ENCODE measurements at regions not wholly inside any gene's neighbourhood (a gene's known extent, or its start where the extent isn't known, plus 50 kb on each side); places are given as distances from the start of the nearest gene placed in this dataset.
A peak's percentile ranks its signal among the peaks of the same experiment; 100 is the strongest.

DNA sequence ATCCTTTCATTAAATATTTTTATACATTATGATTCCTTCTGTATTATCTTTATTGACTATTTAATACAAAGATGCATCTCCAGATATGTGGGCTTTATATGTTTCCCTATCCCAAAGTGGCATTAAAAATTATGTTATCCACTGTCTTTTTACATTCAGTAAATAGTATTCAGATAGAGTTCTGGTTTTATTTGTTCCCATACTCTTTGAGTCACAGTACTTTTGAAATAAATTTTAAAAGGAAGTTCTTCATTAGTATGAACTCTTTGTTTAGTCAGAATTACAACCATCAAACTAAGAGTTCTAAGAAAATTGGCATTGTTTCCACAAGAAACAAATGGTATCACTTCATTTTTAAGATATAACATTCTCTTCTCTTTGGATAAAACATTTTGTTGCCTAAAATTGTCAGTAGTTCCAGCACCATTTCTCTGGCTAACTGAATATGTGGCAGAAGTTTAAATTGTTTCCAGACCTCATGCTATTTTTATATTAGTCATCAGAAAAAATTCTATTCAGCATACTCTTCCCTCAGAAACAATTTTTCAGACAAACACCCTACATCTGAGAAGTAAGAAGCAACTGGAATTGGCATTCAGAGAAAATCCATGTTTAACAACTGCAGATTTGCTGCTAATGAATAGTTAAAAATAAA, 88.5 kb upstream of the COL5A2 start:
- no peak for DNase-seq (ENCODE audit: low spot score in 2 of 2)
- intact Hi-C loops (cut with DNase I): no loop called here
- Histone ChIP-seq H3K27ac (peak overlapping the region; percentile 36 to 72), H3K4me3 (no peak overlapping the region), H3K4me1 (peaks cover 0 to 2% of the 10 kb centered on the region in 2 donors), H3K27me3 (no peaks in the 10 kb centered on the region), H3K9me3 (no peaks in the 10 kb centered on the region), H3K36me3 (no peaks in the 10 kb centered on the region)
- TF ChIP-seq, protein P1, sequence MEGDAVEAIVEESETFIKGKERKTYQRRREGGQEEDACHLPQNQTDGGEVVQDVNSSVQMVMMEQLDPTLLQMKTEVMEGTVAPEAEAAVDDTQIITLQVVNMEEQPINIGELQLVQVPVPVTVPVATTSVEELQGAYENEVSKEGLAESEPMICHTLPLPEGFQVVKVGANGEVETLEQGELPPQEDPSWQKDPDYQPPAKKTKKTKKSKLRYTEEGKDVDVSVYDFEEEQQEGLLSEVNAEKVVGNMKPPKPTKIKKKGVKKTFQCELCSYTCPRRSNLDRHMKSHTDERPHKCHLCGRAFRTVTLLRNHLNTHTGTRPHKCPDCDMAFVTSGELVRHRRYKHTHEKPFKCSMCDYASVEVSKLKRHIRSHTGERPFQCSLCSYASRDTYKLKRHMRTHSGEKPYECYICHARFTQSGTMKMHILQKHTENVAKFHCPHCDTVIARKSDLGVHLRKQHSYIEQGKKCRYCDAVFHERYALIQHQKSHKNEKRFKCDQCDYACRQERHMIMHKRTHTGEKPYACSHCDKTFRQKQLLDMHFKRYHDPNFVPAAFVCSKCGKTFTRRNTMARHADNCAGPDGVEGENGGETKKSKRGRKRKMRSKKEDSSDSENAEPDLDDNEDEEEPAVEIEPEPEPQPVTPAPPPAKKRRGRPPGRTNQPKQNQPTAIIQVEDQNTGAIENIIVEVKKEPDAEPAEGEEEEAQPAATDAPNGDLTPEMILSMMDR (IDR thresholded peaks at IDR 0.05): no peak

DNA sequence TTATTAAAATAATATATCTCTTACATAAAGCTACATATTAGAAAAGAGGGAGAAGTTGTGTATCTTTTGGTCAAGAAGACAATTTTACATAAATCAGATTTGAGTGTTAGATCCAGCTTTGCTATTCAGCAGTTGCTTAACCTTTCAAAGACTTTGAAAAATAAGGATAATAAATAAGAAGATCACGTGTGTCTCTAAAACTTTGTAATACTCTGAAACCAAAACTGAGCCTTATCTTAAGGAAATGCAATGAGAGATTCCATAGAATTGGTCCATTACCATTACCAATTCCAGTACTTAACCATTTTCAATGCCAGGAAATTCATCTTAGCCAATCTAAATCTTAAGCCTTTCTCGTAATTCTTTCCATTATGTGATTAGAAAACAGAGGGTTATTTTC, 89.2 kb upstream of the COL5A2 start:
- TF ChIP-seq, protein P1 (IDR thresholded peaks at IDR 0.05): no peak
- peaks cover 0 to 2% of the 10 kb centered on the region in 2 donors for H3K4me1 ChIP-seq

DNA sequence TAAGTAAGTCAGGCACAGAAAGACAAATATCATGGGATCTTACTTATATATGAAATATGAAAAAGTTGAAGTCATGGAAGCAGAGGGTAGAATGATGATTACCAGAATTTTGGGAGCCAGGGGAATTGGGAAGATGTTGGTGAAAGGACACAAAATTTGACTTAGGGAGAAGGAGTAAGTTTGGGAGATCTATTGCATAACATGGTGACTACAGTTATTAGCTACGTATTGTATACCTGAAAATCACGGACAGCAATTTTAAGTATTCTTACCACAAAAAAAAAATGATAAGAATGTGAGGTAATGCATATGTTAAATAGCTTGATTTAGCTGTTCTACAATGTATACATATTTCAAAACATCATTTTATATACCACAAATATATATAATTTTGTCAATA, 94.2 kb upstream of the COL5A2 start:
- H3K27ac ChIP-seq: no peak overlapping the region
- H3K4me3 ChIP-seq: no peak overlapping the region
- intact Hi-C loops (cut with DNase I): no loop called here
- DNase-seq (ENCODE audit: low spot score in 2 of 2): no peak
- H3K4me1 ChIP-seq: no peaks in the 10 kb centered on the region
- H3K27me3 ChIP-seq: no peaks in the 10 kb centered on the region
- TF ChIP-seq, protein P1 (IDR thresholded peaks at IDR 0.05): no peak
- no peaks in the 10 kb centered on the region for H3K9me3 ChIP-seq
- H3K36me3 ChIP-seq: no peaks in the 10 kb centered on the region

More for the DNA sequence above, 89.2 kb upstream of the COL5A2 start:
- DNase-seq (ENCODE audit: low spot score in 2 of 2): no peak
- no peak overlapping the region for H3K4me3 ChIP-seq
- H3K27ac ChIP-seq: no peak overlapping the region
- H3K9me3 ChIP-seq: no peaks in the 10 kb centered on the region
- no peaks in the 10 kb centered on the region for H3K27me3 ChIP-seq
- intact Hi-C loops (cut with DNase I): no loop called here
- H3K36me3 ChIP-seq: no peaks in the 10 kb centered on the region

DNA sequence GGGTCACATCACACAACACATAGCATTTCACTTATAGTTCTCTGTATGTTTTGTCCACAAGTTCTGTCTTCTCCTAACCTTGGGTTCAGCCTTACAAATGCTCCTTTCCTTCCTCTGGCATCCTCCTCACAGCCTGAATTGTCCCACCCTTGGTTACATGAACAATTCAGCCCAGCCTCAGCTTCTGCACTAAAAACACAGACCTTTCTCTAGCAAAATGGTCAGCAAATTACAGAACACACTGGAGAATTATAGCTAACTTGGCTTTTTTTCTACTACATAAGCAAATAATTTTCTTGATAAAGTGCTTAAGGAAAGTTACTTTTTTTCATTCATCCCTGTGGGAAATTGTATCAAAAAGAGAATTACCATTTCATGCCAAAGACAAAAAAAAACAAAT, 94.8 kb upstream of the COL5A2 start:
- intact Hi-C loops (cut with DNase I): no loop called here
- Histone ChIP-seq H3K36me3 (no peaks in the 10 kb centered on the region), H3K27me3 (no peaks in the 10 kb centered on the region), H3K4me3 (no peak overlapping the region), H3K4me1 (no peaks in the 10 kb centered on the region), H3K27ac (no peak overlapping the region), H3K9me3 (no peaks in the 10 kb centered on the region)
- no peak for DNase-seq (ENCODE audit: low spot score in 2 of 2)
- TF ChIP-seq, protein P1 (IDR thresholded peaks at IDR 0.05): no peak

DNA sequence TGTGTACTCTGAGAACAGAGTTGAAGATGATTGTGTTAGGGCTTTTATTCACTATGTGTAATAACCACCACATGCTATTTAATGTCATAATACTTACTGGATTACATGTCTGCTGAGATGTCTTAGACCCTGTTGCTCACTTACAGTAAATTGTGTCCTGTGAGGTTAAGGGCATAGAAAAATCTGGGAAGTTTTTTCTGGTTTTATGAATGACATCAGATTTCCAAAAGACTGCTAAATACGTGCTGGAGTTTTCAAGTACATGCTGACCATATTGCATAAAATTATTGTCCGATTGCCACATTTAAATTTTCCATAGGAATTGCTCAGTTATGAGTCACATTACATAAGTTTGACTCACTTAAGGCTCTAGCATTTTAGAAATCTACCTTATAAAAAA, 96.7 kb upstream of the COL5A2 start:
- no peaks in the 10 kb centered on the region for H3K27me3 ChIP-seq
- no peaks in the 10 kb centered on the region for H3K9me3 ChIP-seq
- H3K27ac ChIP-seq: no peak overlapping the region
- no peaks in the 10 kb centered on the region for H3K36me3 ChIP-seq
- H3K4me1 ChIP-seq: no peaks in the 10 kb centered on the region
- no peak for DNase-seq (ENCODE audit: low spot score in 2 of 2)
- intact Hi-C loops (cut with DNase I): no loop called here
- TF ChIP-seq, protein P1 (IDR thresholded peaks at IDR 0.05): no peak
- no peak overlapping the region for H3K4me3 ChIP-seq

DNA sequence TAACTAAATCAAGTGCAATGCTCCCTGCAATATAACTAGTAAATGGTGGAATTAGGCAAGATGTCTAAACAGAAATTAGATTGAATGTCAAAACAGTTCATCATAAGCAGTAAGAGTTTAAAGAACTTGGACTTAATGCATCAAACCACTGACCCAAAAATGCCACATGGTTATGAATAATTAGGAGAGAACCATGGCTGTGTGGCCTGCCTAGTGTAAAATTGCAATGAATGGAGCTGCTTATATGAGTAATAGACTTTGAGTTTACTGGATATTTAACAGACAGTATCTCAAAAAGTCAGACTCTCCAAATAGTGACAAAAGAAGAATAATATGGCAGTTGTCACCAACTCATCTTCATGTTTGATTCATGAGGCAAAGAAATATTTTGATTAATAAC, 101.6 kb upstream of the COL5A2 start:
- H3K4me3 ChIP-seq: no peak overlapping the region
- intact Hi-C loops (cut with DNase I): no loop called here

More for the DNA sequence above, 101.6 kb upstream of the COL5A2 start:
- Histone ChIP-seq H3K9me3 (no peaks in the 10 kb centered on the region), H3K36me3 (no peaks in the 10 kb centered on the region), H3K27me3 (no peaks in the 10 kb centered on the region), H3K4me1 (peaks cover 0 to 2% of the 10 kb centered on the region in 2 donors), H3K27ac (no peak overlapping the region)
- DNase-seq (ENCODE audit: low spot score in 2 of 2): no peak
- TF ChIP-seq, protein P1 (IDR thresholded peaks at IDR 0.05): no peak
